Psoas muscle (tissue), 7 donors: ENCODE measurements at regions not wholly inside any gene's neighbourhood (a gene's known extent, or its start where the extent isn't known, plus 50 kb on each side); places are given as distances from the start of the nearest gene placed in this dataset.

Source experiments
- ATAC-seq, 4 donors: fragments of 200-7000 bp; cut with Tn5 transposase; one replicate each; pipeline ENCODE4 v1.9.1; 2020; ENCODE audit warnings: moderate library complexity in 3 of 4, mild to moderate bottlenecking in 2 of 4
- DNase-seq, 2 donors: peaks; one replicate each; pipeline ENCODE4 v3.0.0-alpha.2; 2020
- H3K27ac ChIP-seq: fragments of 200-600 bp; one replicate; pipeline ENCODE4 v1.8.0; 2022
- H3K27me3 ChIP-seq, 3 donors: fragments of 200-600 bp in 1 of 3; one replicate each; pipeline versions ENCODE4 v1.6.1 to v1.8.0; 2013 to 2022; ENCODE audit warnings: low read length in 2 of 3, mild to moderate bottlenecking in 2 of 3, moderate library complexity in 1 of 3; ENCODE audit not compliant: insufficient read depth in 3 of 3
- H3K36me3 ChIP-seq, 2 donors: fragments of 200-600 bp in 1 of 2; one replicate each; pipeline versions ENCODE4 v1.6.1 to v1.8.0; 2013 to 2022; ENCODE audit warnings: low read depth in 1 of 2, mild to moderate bottlenecking in 1 of 2, moderate library complexity in 1 of 2; ENCODE audit not compliant: insufficient read depth in 1 of 2
- H3K4me1 ChIP-seq: fragments of 200-600 bp; one replicate; pipeline ENCODE4 v1.8.0; 2022
- H3K4me3 ChIP-seq: fragments of 200-600 bp; one replicate; pipeline ENCODE4 v1.8.0; 2022; ENCODE audit warnings: mild to moderate bottlenecking
- H3K9me3 ChIP-seq: fragments of 200-600 bp; one replicate; pipeline ENCODE4 v1.8.0; 2022
- CTCF ChIP-seq: fragments of 200-600 bp; IDR thresholded peaks from one replicate; pipeline ENCODE4 v1.8.0; 2022; ENCODE audit warnings: antibody characterized with exemption
- WGBS, 3 donors: extraction: QIAGEN DNeasy Blood & Tissue Kit; methylation state at CpG; one replicate each; pipeline versions ENCODE4 v1.1.6 to v1.1.7; 2013; 5-methylcytosine and 5-hydroxymethylcytosine counted together
- intact Hi-C, 2 donors: fragments of 100-400 bp; cut with DNase I; formaldehyde crosslinking; loops; one replicate each; pipeline versions ENCODE4 v1.11.0 to v1.14.2; 2022
- donor health status: healthy with polysubstance abuse.
- donor health status: DM: no; HTN: no; CAD: no; lungs with moderate emphysema.
- donor health status: Bipolar disorder and iron deficiency.
- donor health status: healthy.
- donor health status: DM: yes; HTN: yes; CAD: no.
- donor health status: DM: no; HTN: no; CAD: no.
- donor health status: DM: yes; HTN: yes; CAD: no.

GRCh38 chr1:22239378-22239777 is 96.5 kb upstream of the WNT4 start:
- Histone ChIP-seq H3K4me1 (no peaks in the 10 kb centered on the region), H3K27ac (no peak overlapping the region), H3K9me3 (no peaks in the 10 kb centered on the region), H3K4me3 (no peak overlapping the region), H3K27me3 (peaks cover 0 to 5% (median 0%) of the 10 kb centered on the region in 3 donors), H3K36me3 (no peaks in the 10 kb centered on the region)
- WGBS, 3 donors = 75 to 82% (median 78%) methylated on average over 11 of the region's 11 CpGs
- no peak for TF ChIP-seq CTCF
- DNase-seq = no peak
- ATAC-seq = no peak
- intact Hi-C loops = no loop called here

- DNase-seq (no peak), ATAC-seq (no peak)
- Histone ChIP-seq H3K36me3 (no peaks in the 10 kb centered on the region), H3K4me3 (no peak overlapping the region), H3K9me3 (no peaks in the 10 kb centered on the region), H3K27me3 (no peaks in the 10 kb centered on the region), H3K4me1 (no peaks in the 10 kb centered on the region), H3K27ac (no peak overlapping the region)
- intact Hi-C loops = loop anchor here in 1 of 2 donors (5.0 kb wide), 1 partner anchor 99 kb away; the partner anchor contains the start of gene WNT4
- 69 to 79% (median 72%) methylated on average over 3 of the region's 3 CpGs for WGBS, 3 donors
- TF ChIP-seq CTCF = no peak
Measured at GRCh38 chr1:22241250-22241649, 98.4 kb upstream of the WNT4 start.

GRCh38 chr1:22241811-22242210 is 98.9 kb upstream of the WNT4 start:
- Histone ChIP-seq H3K9me3 (no peaks in the 10 kb centered on the region), H3K27me3 (no peaks in the 10 kb centered on the region), H3K36me3 (no peaks in the 10 kb centered on the region), H3K4me3 (no peak overlapping the region), H3K4me1 (no peaks in the 10 kb centered on the region), H3K27ac (no peak overlapping the region)
- ATAC-seq (peak in 3 of 4 donors; percentile 54 to 86 (median 64)), DNase-seq (no peak)
- WGBS, 3 donors = 43 to 54% (median 47%) methylated on average over 9 of the region's 9 CpGs
- intact Hi-C loops = loop anchor here in 1 of 2 donors (5.0 kb wide), 1 partner anchor 100 kb away; the partner anchor contains the start of gene WNT4
- TF ChIP-seq CTCF = no peak

GRCh38 chr1:22245100-22245650 is 102.3 kb upstream of the WNT4 start:
- no peaks in the 10 kb centered on the region for H3K9me3 ChIP-seq
- no peak overlapping the region for H3K4me3 ChIP-seq
- no peak for ATAC-seq
- H3K36me3 ChIP-seq = no peaks in the 10 kb centered on the region
- intact Hi-C loops = no loop called here
- no peak for TF ChIP-seq CTCF
- no peaks in the 10 kb centered on the region for H3K27me3 ChIP-seq
- WGBS, 3 donors = 86 to 89% (median 86%) methylated on average over 9 of the region's 9 CpGs
- H3K4me1 ChIP-seq = peaks cover 7% of the 10 kb centered on the region
- H3K27ac ChIP-seq = no peak overlapping the region
- no peak for DNase-seq

GRCh38 chr1:22245726-22246125 is 102.8 kb upstream of the WNT4 start:
- intact Hi-C loops = no loop called here
- no peak for TF ChIP-seq CTCF
- no peaks in the 10 kb centered on the region for H3K27me3 ChIP-seq
- no peaks in the 10 kb centered on the region for H3K9me3 ChIP-seq
- H3K4me1 ChIP-seq = peaks cover 7% of the 10 kb centered on the region
- H3K4me3 ChIP-seq = no peak overlapping the region
- ATAC-seq (no peak), DNase-seq (no peak)
- H3K36me3 ChIP-seq = no peaks in the 10 kb centered on the region
- 64 to 68% (median 67%) methylated on average over 7 to 8 of the region's 8 CpGs for WGBS, 3 donors
- H3K27ac ChIP-seq = no peak overlapping the region
